ENCODE measurements at regions not wholly inside any gene's neighbourhood (a gene's known extent, or its start where the extent isn't known, plus 50 kb on each side); places are given as distances from the start of the nearest gene placed in this dataset.

GRCh38 chr4:114770624-114771023, 172.0 kb downstream of the UGT8 start:
- TF ChIP-seq CTCF (conservative IDR thresholded peaks at IDR 0.05; ENCODE audit: low read depth, low read length) (no peak), EZH2 (IDR thresholded peaks at IDR 0.05; ENCODE audit: borderline replicate concordance, low read depth, low read length, poor library complexity, severe bottlenecking) (no peak)

All from A673 (cell line).